ENCODE measurements at regions not wholly inside any gene's neighbourhood (a gene's known extent, or its start where the extent isn't known, plus 50 kb on each side); places are given as distances from the start of the nearest gene placed in this dataset.

DNA sequence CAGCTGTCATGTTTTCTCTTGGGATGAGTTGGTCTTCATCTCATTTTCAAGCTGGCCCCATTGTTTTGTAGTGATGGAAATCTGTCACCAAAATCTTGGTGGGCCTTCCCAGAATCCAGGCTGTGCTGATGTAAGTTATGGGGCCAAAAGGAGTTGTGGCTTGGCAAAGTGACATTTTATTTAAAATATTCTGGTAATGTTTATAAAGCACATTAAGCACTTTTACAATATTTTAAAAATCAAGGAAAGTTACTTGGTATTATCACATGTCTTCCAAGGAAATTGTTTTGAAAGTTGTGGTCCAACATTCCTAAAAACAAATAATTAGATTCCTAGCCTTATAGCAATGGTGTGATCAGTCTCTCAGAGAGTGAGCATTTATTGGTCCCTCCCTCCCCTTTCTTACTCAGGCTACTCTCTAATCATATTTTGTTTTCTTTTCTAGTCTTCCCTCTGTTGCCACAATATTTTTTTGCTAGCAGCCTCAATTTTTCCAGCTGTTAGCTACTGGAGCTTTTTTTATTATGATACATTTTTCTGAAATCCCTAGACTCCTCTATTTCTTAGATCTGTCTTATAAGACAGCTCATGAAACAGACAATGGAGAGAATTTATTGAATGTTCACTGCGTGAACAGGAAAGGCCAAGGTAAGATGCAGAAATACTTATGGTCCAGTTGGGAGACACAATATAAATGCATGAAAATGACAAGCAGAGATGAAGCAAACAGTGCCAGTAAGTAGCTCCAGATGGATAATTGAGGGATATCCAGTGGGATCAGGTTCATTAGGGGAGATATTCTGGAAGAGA is 408.1 kb upstream of the ZNF608 start:
- TF ChIP-seq, protein P1, sequence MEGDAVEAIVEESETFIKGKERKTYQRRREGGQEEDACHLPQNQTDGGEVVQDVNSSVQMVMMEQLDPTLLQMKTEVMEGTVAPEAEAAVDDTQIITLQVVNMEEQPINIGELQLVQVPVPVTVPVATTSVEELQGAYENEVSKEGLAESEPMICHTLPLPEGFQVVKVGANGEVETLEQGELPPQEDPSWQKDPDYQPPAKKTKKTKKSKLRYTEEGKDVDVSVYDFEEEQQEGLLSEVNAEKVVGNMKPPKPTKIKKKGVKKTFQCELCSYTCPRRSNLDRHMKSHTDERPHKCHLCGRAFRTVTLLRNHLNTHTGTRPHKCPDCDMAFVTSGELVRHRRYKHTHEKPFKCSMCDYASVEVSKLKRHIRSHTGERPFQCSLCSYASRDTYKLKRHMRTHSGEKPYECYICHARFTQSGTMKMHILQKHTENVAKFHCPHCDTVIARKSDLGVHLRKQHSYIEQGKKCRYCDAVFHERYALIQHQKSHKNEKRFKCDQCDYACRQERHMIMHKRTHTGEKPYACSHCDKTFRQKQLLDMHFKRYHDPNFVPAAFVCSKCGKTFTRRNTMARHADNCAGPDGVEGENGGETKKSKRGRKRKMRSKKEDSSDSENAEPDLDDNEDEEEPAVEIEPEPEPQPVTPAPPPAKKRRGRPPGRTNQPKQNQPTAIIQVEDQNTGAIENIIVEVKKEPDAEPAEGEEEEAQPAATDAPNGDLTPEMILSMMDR (IDR thresholded peaks at IDR 0.05), result no peak
- no peak for TF ChIP-seq POLR2A (IDR thresholded peaks at IDR 0.05)
